ENCODE measurements at regions not wholly inside any gene's neighbourhood (a gene's known extent, or its start where the extent isn't known, plus 50 kb on each side); places are given as distances from the start of the nearest gene placed in this dataset.
A peak's percentile ranks its signal among the peaks of the same experiment; 100 is the strongest.

DNA sequence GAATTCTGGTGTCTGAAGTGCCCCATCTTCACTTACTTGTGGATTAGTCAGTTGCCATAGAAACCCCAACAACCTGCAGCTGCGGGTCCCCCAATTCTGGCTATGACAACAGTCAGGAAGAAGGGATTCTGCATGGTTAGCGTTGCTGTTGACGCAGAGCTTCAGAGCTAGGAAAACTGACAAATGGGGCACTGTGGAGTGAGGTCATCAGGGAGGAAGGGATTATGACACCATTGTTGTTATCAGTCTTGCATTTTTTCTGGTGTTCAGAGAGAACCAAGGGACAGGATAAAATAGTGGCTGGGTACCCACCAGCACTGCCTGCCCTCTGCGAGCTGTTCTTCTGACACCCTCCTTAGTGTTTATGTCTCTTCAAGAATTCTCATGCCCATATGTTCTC lies 367.7 kb upstream of the ARRDC4 start:
- H3K4me1 ChIP-seq (ENCODE audit: control insufficient read depth, insufficient read depth, low read length): no peaks in the 10 kb centered on the region
- H3K27ac ChIP-seq (ENCODE audit: low read length): no peak overlapping the region
- H3K27me3 ChIP-seq (ENCODE audit: control insufficient read depth, insufficient read depth, low read length): no peaks in the 10 kb centered on the region
- H3K9me3 ChIP-seq (ENCODE audit: control insufficient read depth, low read depth, low read length): no peaks in the 10 kb centered on the region
- H3K4me3 ChIP-seq (ENCODE audit: low read length): no peak overlapping the region
- no peak for DNase-seq
- H3K36me3 ChIP-seq (ENCODE audit: control insufficient read depth, insufficient read depth, low read length): no peaks in the 10 kb centered on the region
- WGBS (ENCODE audit: insufficient coverage, low lambda C conversion rate): no CpG with 5 or more reads among the region's 4 CpGs

DNA sequence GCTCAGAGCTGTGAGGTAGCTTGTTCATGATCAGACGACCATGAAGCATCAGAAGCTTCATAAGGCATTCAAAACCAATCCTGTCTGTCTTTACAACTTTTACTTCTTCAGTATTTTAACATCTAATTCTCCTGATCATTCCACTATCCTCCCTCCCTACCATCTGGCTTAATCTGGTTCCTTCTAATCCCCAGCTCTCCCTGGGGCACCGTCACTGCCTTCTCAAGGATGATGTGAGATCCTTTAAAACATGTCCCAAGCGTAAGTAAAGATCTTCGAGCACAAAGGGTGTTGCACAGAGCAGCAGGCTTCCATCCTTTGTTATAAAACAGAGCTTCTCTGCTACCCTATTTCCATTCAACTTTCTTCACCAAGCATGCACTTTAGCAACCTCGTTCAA lies 362.7 kb upstream of the ARRDC4 start:
- Histone ChIP-seq H3K27ac (ENCODE audit: low read length) (no peak overlapping the region), H3K27me3 (ENCODE audit: control insufficient read depth, insufficient read depth, low read length) (no peaks in the 10 kb centered on the region), H3K36me3 (ENCODE audit: control insufficient read depth, insufficient read depth, low read length) (no peaks in the 10 kb centered on the region), H3K4me3 (ENCODE audit: low read length) (no peak overlapping the region), H3K4me1 (ENCODE audit: control insufficient read depth, insufficient read depth, low read length) (peaks cover 9% of the 10 kb centered on the region), H3K9me3 (ENCODE audit: control insufficient read depth, low read depth, low read length) (no peaks in the 10 kb centered on the region)
- DNase-seq: no peak
- WGBS (ENCODE audit: insufficient coverage, low lambda C conversion rate): no CpG with 5 or more reads among the region's 5 CpGs

DNA sequence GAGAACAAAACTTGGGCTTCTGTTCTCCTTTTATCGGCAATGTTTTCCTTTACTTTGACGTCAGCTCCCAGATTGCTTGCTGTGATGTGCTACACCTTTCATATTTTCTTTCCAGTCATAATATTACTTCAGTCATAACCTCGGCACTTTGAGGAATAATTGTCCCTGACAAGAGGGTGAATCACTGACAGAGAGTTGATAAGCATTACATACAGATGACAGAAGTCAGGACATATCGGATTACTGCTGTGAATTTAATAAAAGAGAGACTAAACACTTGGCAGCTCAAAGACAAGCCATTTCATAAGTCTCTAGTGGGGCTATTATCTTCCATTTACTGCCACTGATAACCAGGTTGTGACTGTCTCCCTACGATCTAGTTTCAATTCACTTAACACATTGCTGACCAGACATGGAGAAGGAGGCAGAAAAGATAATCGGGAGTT lies 362.1 kb upstream of the ARRDC4 start:
- WGBS (ENCODE audit: insufficient coverage, low lambda C conversion rate): 29% methylated on average over 1 of the region's 6 CpGs

DNA sequence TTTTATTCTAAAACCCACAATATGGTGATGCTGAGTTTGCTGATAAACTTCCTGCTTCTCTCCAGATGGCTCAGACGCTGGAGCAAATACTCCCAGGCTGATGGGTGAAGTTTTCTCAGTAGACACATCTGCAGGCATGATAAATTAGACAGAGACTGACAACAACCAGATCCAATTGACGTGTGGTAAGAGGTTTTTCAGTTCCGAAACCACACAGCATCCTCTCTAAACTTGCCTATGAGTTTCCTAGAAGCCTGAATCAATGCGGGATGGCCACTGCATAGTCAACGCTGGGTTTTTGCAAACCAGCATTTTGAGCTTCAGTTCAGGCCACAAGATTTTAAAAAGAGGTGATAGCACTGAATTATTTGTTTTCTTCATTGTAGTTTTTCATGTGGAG lies 360.3 kb upstream of the ARRDC4 start:
- DNase-seq: no peak
- H3K27me3 ChIP-seq (ENCODE audit: control insufficient read depth, insufficient read depth, low read length): no peaks in the 10 kb centered on the region
- H3K36me3 ChIP-seq (ENCODE audit: control insufficient read depth, insufficient read depth, low read length): no peaks in the 10 kb centered on the region
- no peak overlapping the region for H3K4me3 ChIP-seq (ENCODE audit: low read length)
- no peaks in the 10 kb centered on the region for H3K9me3 ChIP-seq (ENCODE audit: control insufficient read depth, low read depth, low read length)
- WGBS (ENCODE audit: insufficient coverage, low lambda C conversion rate): no CpG with 5 or more reads among the region's 5 CpGs
- H3K27ac ChIP-seq (ENCODE audit: low read length): no peak overlapping the region
- H3K4me1 ChIP-seq (ENCODE audit: control insufficient read depth, insufficient read depth, low read length): peaks cover 9% of the 10 kb centered on the region

More for the DNA sequence above, 362.1 kb upstream of the ARRDC4 start:
- DNase-seq: peak; percentile 48 to 79
- Histone ChIP-seq H3K9me3 (ENCODE audit: control insufficient read depth, low read depth, low read length) (no peaks in the 10 kb centered on the region), H3K27me3 (ENCODE audit: control insufficient read depth, insufficient read depth, low read length) (no peaks in the 10 kb centered on the region), H3K27ac (ENCODE audit: low read length) (peak overlapping the region; percentile 40), H3K36me3 (ENCODE audit: control insufficient read depth, insufficient read depth, low read length) (no peaks in the 10 kb centered on the region), H3K4me1 (ENCODE audit: control insufficient read depth, insufficient read depth, low read length) (peaks cover 9% of the 10 kb centered on the region), H3K4me3 (ENCODE audit: low read length) (no peak overlapping the region)

DNA sequence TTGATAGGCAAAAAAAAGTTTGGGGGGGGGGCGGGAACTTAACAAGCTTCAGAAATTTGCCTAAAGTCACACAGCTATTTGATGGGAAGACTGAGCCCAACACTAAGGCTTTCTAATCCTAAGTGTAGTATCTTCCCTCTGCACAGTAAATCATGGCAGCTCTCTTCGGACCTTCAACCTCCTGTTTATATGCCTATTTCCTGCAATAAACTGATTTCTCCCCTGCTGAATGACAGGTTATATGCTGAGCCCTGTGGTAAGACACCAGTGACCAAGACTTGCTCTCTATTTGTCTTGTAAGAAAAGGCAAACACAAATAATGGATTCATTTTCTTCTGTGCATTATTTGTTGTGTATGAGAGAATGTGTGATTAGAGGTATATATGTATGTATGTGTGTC lies 355.8 kb upstream of the ARRDC4 start:
- H3K27ac ChIP-seq (ENCODE audit: low read length): no peak overlapping the region
- DNase-seq: peak; percentile 7 to 55
- WGBS (ENCODE audit: insufficient coverage, low lambda C conversion rate): no CpG with 5 or more reads among the region's 2 CpGs
- H3K9me3 ChIP-seq (ENCODE audit: control insufficient read depth, low read depth, low read length): no peaks in the 10 kb centered on the region
- no peaks in the 10 kb centered on the region for H3K4me1 ChIP-seq (ENCODE audit: control insufficient read depth, insufficient read depth, low read length)
- H3K36me3 ChIP-seq (ENCODE audit: control insufficient read depth, insufficient read depth, low read length): no peaks in the 10 kb centered on the region
- H3K4me3 ChIP-seq (ENCODE audit: low read length): no peak overlapping the region
- H3K27me3 ChIP-seq (ENCODE audit: control insufficient read depth, insufficient read depth, low read length): no peaks in the 10 kb centered on the region

DNA sequence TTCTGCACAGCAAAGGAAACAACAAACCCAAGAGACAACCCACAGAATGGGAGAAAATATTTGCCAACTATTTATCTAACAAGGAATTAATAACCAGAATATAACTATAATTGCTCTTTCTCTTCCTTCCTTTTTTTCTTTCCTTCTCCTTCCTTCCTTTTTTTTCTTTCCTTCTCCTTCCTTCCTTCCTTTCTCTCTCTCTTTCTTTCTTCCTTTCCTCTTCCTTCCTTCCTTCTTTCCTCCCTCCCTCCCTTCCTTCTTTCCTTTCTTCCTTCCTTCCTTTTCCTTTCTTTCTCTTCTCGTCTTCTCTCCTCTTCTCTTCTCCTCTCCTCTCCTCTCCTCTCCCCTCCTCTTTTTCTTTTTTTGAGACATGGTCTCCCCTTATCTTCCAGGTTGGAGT lies 345.4 kb upstream of the ARRDC4 start:
- H3K9me3 ChIP-seq (ENCODE audit: control insufficient read depth, low read depth, low read length): peaks cover 6% of the 10 kb centered on the region
- DNase-seq: no peak
- H3K27me3 ChIP-seq (ENCODE audit: control insufficient read depth, insufficient read depth, low read length): no peaks in the 10 kb centered on the region
- H3K36me3 ChIP-seq (ENCODE audit: control insufficient read depth, insufficient read depth, low read length): no peaks in the 10 kb centered on the region
- no peak overlapping the region for H3K4me3 ChIP-seq (ENCODE audit: low read length)
- 92% methylated on average over 1 of the region's 1 CpG for WGBS (ENCODE audit: insufficient coverage, low lambda C conversion rate)
- H3K4me1 ChIP-seq (ENCODE audit: control insufficient read depth, insufficient read depth, low read length): no peaks in the 10 kb centered on the region
- no peak overlapping the region for H3K27ac ChIP-seq (ENCODE audit: low read length)

DNA sequence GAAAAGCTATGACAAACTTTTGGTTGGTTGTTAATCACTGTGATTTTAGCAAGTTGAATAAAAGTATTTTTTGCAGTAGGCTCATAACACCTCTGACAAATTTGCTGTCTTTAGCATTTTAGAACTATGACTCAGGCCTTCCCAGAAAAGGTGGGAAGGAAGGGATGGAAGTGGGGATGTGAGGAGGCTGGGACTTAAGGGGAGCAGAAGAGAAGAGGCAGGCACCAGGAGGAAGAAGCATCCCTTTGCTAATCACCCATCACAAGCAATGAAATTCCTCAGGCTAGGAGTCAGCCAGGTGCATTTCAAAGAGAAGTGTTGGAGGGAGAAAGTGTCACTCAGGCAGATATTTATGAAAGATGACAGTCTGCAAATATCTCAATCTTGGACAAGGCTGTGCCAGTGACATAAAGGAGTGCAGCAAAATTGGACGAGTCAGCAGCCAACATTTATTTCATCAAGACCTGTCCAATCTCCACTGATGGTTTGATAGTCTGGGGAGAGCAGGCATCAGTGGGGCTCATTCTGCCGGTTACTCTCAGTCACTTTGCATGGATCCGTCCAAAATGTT lies 337.3 kb upstream of the ARRDC4 start:
- Histone ChIP-seq H3K36me3 (ENCODE audit: control insufficient read depth, insufficient read depth, low read length) (no peaks in the 10 kb centered on the region), H3K9me3 (ENCODE audit: control insufficient read depth, low read depth, low read length) (no peaks in the 10 kb centered on the region), H3K27ac (ENCODE audit: low read length) (no peak overlapping the region), H3K27me3 (ENCODE audit: control insufficient read depth, insufficient read depth, low read length) (no peaks in the 10 kb centered on the region), H3K4me1 (ENCODE audit: control insufficient read depth, insufficient read depth, low read length) (no peaks in the 10 kb centered on the region), H3K4me3 (ENCODE audit: low read length) (no peak overlapping the region)
- WGBS (ENCODE audit: insufficient coverage, low lambda C conversion rate): 67% methylated on average over 1 of the region's 3 CpGs
- DNase-seq: no peak

DNA sequence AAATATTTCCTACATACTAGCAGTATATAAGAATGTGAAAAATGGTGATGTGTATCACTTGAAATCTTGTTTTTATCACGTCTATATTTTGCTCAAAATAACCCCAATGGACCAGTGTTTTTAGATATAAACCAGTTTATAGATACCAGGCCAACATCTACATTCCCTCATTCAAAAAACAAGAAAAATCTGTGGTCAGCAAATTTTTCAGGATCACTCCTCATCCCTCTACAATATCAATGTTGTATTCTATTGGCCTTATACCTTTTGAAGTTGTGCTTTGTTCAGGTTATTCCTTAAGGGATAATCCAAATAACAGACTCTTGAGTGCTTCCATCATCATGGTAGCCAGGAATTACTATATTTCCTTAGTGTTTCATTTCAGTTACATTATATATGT lies 332.9 kb upstream of the ARRDC4 start:
- no peaks in the 10 kb centered on the region for H3K36me3 ChIP-seq (ENCODE audit: control insufficient read depth, insufficient read depth, low read length)
- no peaks in the 10 kb centered on the region for H3K27me3 ChIP-seq (ENCODE audit: control insufficient read depth, insufficient read depth, low read length)
- WGBS (ENCODE audit: insufficient coverage, low lambda C conversion rate): 75% methylated on average over 1 of the region's 1 CpG
- H3K4me1 ChIP-seq (ENCODE audit: control insufficient read depth, insufficient read depth, low read length): no peaks in the 10 kb centered on the region
- H3K4me3 ChIP-seq (ENCODE audit: low read length): no peak overlapping the region
- no peak for DNase-seq
- H3K27ac ChIP-seq (ENCODE audit: low read length): no peak overlapping the region
- H3K9me3 ChIP-seq (ENCODE audit: control insufficient read depth, low read depth, low read length): no peaks in the 10 kb centered on the region

DNA sequence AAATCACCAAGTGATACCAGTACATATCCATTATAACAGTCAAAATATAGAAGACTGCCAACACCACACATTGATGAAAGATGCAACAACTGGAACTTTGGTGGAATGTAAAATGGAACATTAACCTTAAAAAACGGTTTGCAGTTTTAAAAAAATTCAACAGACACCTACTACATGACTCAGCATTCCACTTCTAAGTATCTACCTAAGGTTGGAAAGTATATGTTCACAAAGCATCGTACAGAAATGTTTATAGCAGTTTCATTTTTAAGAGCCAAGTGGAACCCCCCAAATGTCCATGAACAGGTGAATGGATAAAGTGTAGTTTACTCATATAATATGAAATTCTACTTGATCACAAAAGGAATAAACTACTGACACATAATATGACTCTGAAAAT lies 314.7 kb upstream of the ARRDC4 start:
- Histone ChIP-seq H3K27ac (ENCODE audit: low read length) (no peak overlapping the region), H3K9me3 (ENCODE audit: control insufficient read depth, low read depth, low read length) (no peaks in the 10 kb centered on the region), H3K27me3 (ENCODE audit: control insufficient read depth, insufficient read depth, low read length) (no peaks in the 10 kb centered on the region), H3K36me3 (ENCODE audit: control insufficient read depth, insufficient read depth, low read length) (no peaks in the 10 kb centered on the region), H3K4me3 (ENCODE audit: low read length) (no peak overlapping the region), H3K4me1 (ENCODE audit: control insufficient read depth, insufficient read depth, low read length) (no peaks in the 10 kb centered on the region)
- DNase-seq: no peak
- no CpG with 5 or more reads among the region's 2 CpGs for WGBS (ENCODE audit: insufficient coverage, low lambda C conversion rate)

DNA sequence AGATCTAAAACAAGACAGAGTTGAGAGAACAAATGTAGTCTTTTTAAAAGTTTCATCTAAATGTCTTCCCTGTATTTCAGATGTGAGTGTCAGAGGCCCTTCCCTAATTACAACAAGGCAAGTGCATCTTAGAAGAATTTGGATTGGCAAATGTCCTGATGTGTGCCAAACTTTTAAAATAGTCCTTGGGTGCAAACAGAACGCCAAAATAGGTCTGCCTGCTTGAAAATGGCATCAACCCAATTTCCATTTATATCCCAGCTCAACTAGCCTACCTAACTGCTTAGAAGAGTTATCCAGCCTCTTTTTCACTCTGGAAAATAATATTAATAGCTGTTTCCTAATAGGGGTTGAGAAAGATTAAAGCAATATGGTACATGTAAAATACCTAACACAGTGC lies 311.8 kb upstream of the ARRDC4 start:
- no peaks in the 10 kb centered on the region for H3K36me3 ChIP-seq (ENCODE audit: control insufficient read depth, insufficient read depth, low read length)
- no peaks in the 10 kb centered on the region for H3K9me3 ChIP-seq (ENCODE audit: control insufficient read depth, low read depth, low read length)
- WGBS (ENCODE audit: insufficient coverage, low lambda C conversion rate): no CpG with 5 or more reads among the region's 1 CpG
- no peaks in the 10 kb centered on the region for H3K4me1 ChIP-seq (ENCODE audit: control insufficient read depth, insufficient read depth, low read length)
- H3K27ac ChIP-seq (ENCODE audit: low read length): no peak overlapping the region
- H3K4me3 ChIP-seq (ENCODE audit: low read length): no peak overlapping the region
- peaks cover 9% of the 10 kb centered on the region for H3K27me3 ChIP-seq (ENCODE audit: control insufficient read depth, insufficient read depth, low read length)
- no peak for DNase-seq

DNA sequence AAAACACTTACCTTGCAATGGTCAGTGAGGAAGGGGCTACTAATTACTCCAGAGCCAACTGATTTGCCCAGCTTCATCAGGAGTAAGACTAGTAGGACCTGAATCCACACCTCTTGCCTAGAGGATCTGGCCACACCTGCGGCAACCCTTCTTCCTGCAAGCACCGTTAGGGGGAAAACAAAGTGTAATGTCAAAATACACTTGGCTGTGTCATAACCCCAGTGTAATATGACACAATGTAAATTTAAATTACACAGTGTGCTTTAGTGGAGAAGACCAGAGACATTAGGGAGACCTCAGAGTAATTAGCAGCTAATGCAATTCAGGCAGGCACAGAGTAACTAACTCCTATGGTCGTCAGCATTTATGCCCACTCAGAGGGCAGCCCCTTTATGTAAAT lies 308.5 kb upstream of the ARRDC4 start:
- Histone ChIP-seq H3K9me3 (ENCODE audit: control insufficient read depth, low read depth, low read length) (no peaks in the 10 kb centered on the region), H3K27ac (ENCODE audit: low read length) (no peak overlapping the region), H3K27me3 (ENCODE audit: control insufficient read depth, insufficient read depth, low read length) (peaks cover 9% of the 10 kb centered on the region), H3K4me1 (ENCODE audit: control insufficient read depth, insufficient read depth, low read length) (no peaks in the 10 kb centered on the region), H3K36me3 (ENCODE audit: control insufficient read depth, insufficient read depth, low read length) (no peaks in the 10 kb centered on the region), H3K4me3 (ENCODE audit: low read length) (no peak overlapping the region)
- DNase-seq: peak in 1 of 2 donors; percentile 12
- WGBS (ENCODE audit: insufficient coverage, low lambda C conversion rate): no CpG with 5 or more reads among the region's 3 CpGs

Measured in large intestine (tissue), 3 donors.